Parathyroid adenoma (tissue), 2 donors: ENCODE measurements at regions not wholly inside any gene's neighbourhood (a gene's known extent, or its start where the extent isn't known, plus 50 kb on each side); places are given as distances from the start of the nearest gene placed in this dataset.

Source experiments
- H2AFZ ChIP-seq: fragments of 300-600 bp; sonication (generic); one replicate; pipeline ENCODE4 v1.7.0; 2017; ENCODE audit warnings: antibody characterized with exemption, mild to moderate bottlenecking
- H3K27ac ChIP-seq: fragments of 300-600 bp; sonication (generic); one replicate; pipeline ENCODE4 v1.7.0; 2017
- H3K27me3 ChIP-seq: fragments of 300-600 bp; sonication (generic); one replicate; pipeline ENCODE4 v1.7.0; 2017; ENCODE audit warnings: low read length; ENCODE audit not compliant: control insufficient read depth, insufficient read depth
- H3K36me3 ChIP-seq: fragments of 300-600 bp; sonication (generic); one replicate; pipeline ENCODE4 v1.7.0; 2017; ENCODE audit warnings: low read length; ENCODE audit not compliant: control insufficient read depth, insufficient read depth
- H3K4me1 ChIP-seq: fragments of 300-600 bp; sonication (generic); one replicate; pipeline ENCODE4 v1.7.0; 2017; ENCODE audit warnings: control low read depth
- H3K4me2 ChIP-seq: fragments of 300-600 bp; sonication (generic); one replicate; pipeline ENCODE4 v1.7.0; 2017; ENCODE audit warnings: low read length
- H3K4me3 ChIP-seq: fragments of 300-600 bp; sonication (generic); one replicate; pipeline ENCODE4 v1.7.0; 2017; ENCODE audit warnings: low read depth, low read length
- H3K79me2 ChIP-seq: fragments of 300-600 bp; sonication (generic); one replicate; pipeline ENCODE4 v1.7.0; 2017; ENCODE audit warnings: control low read depth
- H3K9ac ChIP-seq: fragments of 300-600 bp; sonication (generic); one replicate; pipeline ENCODE4 v1.7.0; 2017; ENCODE audit warnings: mild to moderate bottlenecking
- H3K9me3 ChIP-seq: fragments of 300-600 bp; sonication (generic); one replicate; pipeline ENCODE4 v1.7.0; 2017; ENCODE audit warnings: low read length; ENCODE audit not compliant: control insufficient read depth
- CTCF ChIP-seq: fragments of 300-600 bp; sonication (generic); IDR thresholded peaks from one replicate; pipeline ENCODE4 v1.7.0; 2017; ENCODE audit warnings: antibody characterized with exemption, mild to moderate bottlenecking
- donor health status: primary hyperparathyroidism.

- no peak overlapping the region for H2AFZ ChIP-seq
- H3K27ac ChIP-seq = no peak overlapping the region
- H3K36me3 ChIP-seq = no peaks in the 10 kb centered on the region
- no peak overlapping the region for H3K9ac ChIP-seq
- no peak overlapping the region for H3K4me3 ChIP-seq
- H3K9me3 ChIP-seq = no peaks in the 10 kb centered on the region
- H3K4me1 ChIP-seq = no peaks in the 10 kb centered on the region
- H3K27me3 ChIP-seq = no peaks in the 10 kb centered on the region
- no peaks in the 10 kb centered on the region for H3K79me2 ChIP-seq
- H3K4me2 ChIP-seq = no peak overlapping the region
- no peak for TF ChIP-seq CTCF
Observed at GRCh38 chr4:178856139-178856800, 1414.0 kb upstream of the AGA start.

GRCh38 chr4:178871476-178871875, 1429.2 kb upstream of the AGA start:
- no peak overlapping the region for H2AFZ ChIP-seq
- no peaks in the 10 kb centered on the region for H3K79me2 ChIP-seq
- no peaks in the 10 kb centered on the region for H3K4me1 ChIP-seq
- H3K9me3 ChIP-seq = no peaks in the 10 kb centered on the region
- no peak for TF ChIP-seq CTCF
- H3K27me3 ChIP-seq = no peaks in the 10 kb centered on the region
- no peak overlapping the region for H3K9ac ChIP-seq
- no peaks in the 10 kb centered on the region for H3K36me3 ChIP-seq
- H3K4me3 ChIP-seq = no peak overlapping the region
- no peak overlapping the region for H3K4me2 ChIP-seq
- H3K27ac ChIP-seq = no peak overlapping the region

- H3K4me3 ChIP-seq = no peak overlapping the region
- H3K9me3 ChIP-seq = no peaks in the 10 kb centered on the region
- no peak overlapping the region for H3K4me2 ChIP-seq
- no peak overlapping the region for H3K27ac ChIP-seq
- no peak overlapping the region for H2AFZ ChIP-seq
- H3K9ac ChIP-seq = no peak overlapping the region
- no peaks in the 10 kb centered on the region for H3K36me3 ChIP-seq
- TF ChIP-seq CTCF = no peak
- no peaks in the 10 kb centered on the region for H3K79me2 ChIP-seq
- no peaks in the 10 kb centered on the region for H3K27me3 ChIP-seq
- H3K4me1 ChIP-seq = no peaks in the 10 kb centered on the region
Observed at GRCh38 chr4:178881937-178882336, 1439.7 kb upstream of the AGA start.

GRCh38 chr4:178894126-178894525, 1451.9 kb upstream of the AGA start:
- TF ChIP-seq CTCF = no peak
- Histone ChIP-seq H3K79me2 (no peaks in the 10 kb centered on the region), H3K36me3 (no peaks in the 10 kb centered on the region), H3K27me3 (no peaks in the 10 kb centered on the region), H3K9ac (no peak overlapping the region), H2AFZ (no peak overlapping the region), H3K4me1 (no peaks in the 10 kb centered on the region), H3K27ac (no peak overlapping the region), H3K4me3 (no peak overlapping the region), H3K4me2 (no peak overlapping the region), H3K9me3 (no peaks in the 10 kb centered on the region)

GRCh38 chr4:178899084-178899483, 1456.8 kb upstream of the AGA start:
- Histone ChIP-seq H3K36me3 (no peaks in the 10 kb centered on the region), H3K4me1 (no peaks in the 10 kb centered on the region), H3K9me3 (no peaks in the 10 kb centered on the region), H3K79me2 (no peaks in the 10 kb centered on the region), H3K9ac (no peak overlapping the region), H3K4me2 (no peak overlapping the region), H2AFZ (no peak overlapping the region), H3K27me3 (no peaks in the 10 kb centered on the region), H3K27ac (no peak overlapping the region), H3K4me3 (no peak overlapping the region)
- no peak for TF ChIP-seq CTCF
